GM23338 (cell line): ENCODE measurements at regions not wholly inside any gene's neighbourhood (a gene's known extent, or its start where the extent isn't known, plus 50 kb on each side); places are given as distances from the start of the nearest gene placed in this dataset.
"Not testable (repeated sequence)": the region's sequence is repeated elsewhere in the genome, so short reads cannot be mapped to it uniquely, and the experiment has no call there.

Experiments used
- CREB1 ChIP-seq: fragments of 250-450 bp; sonication (Bioruptor Pico); IDR thresholded peaks from 2 replicates; pipeline ENCODE4 v1.5.0; 2020; ENCODE audit warnings: low read depth, mild to moderate bottlenecking, moderate library complexity
- EZH2 ChIP-seq: fragments of 200-600 bp; sonication (generic); IDR thresholded peaks from one replicate; pipeline ENCODE4 v1.8.0; 2017; ENCODE audit warnings: antibody characterized with exemption, mild to moderate bottlenecking, low read depth; ENCODE audit not compliant: unreplicated experiment
- EZH2phosphoT487 ChIP-seq: fragments of 200-600 bp; sonication (generic); IDR thresholded peaks from one replicate; pipeline ENCODE4 v1.8.1; 2018; ENCODE audit warnings: antibody characterized with exemption; ENCODE audit not compliant: unreplicated experiment
- JUNB ChIP-seq: IDR thresholded peaks from one replicate; pipeline ENCODE4 v1.6.1; 2016; ENCODE audit warnings: antibody characterized with exemption; ENCODE audit not compliant: unreplicated experiment
- POLR2AphosphoS5 ChIP-seq: IDR thresholded peaks from 2 replicates; pipeline ENCODE4 v1.6.1; 2016; ENCODE audit warnings: antibody characterized with exemption, low read depth
- STAT1 ChIP-seq: IDR thresholded peaks from one replicate; pipeline ENCODE4 v1.6.1; 2016; ENCODE audit warnings: antibody characterized with exemption; ENCODE audit not compliant: unreplicated experiment
- ZNF114 ChIP-seq: fragments of 250-450 bp; sonication (Bioruptor Pico); IDR thresholded peaks from 2 replicates; pipeline ENCODE4 v1.5.0; 2020; ENCODE audit warnings: mild to moderate bottlenecking, moderate library complexity
- TF ChIP-seq, protein P1 (sequence below), 2 experiments: fragments of 200-600 bp in 1 of 2; sonication (generic) in 1 of 2; conservative IDR thresholded peaks; 2 replicates each; pipeline versions ENCODE4 v1.5.1 to v1.6.1; 2016 to 2017; ENCODE audit warnings: antibody characterized with exemption in 2 of 2, low read depth in 2 of 2, mild to moderate bottlenecking in 2 of 2, moderate library complexity in 1 of 2
- TF ChIP-seq, protein P2 (sequence below): IDR thresholded peaks from one replicate; pipeline ENCODE4 v1.6.1; 2018; ENCODE audit warnings: antibody characterized with exemption; ENCODE audit not compliant: unreplicated experiment
- TF ChIP-seq, protein P3 (sequence below): IDR thresholded peaks from 2 replicates; pipeline ENCODE4 v1.6.1; 2016; ENCODE audit warnings: antibody characterized with exemption

GRCh38 chr3:178141305-178141684 is 394.9 kb upstream of the KCNMB2 start:
- TF ChIP-seq, protein P1, sequence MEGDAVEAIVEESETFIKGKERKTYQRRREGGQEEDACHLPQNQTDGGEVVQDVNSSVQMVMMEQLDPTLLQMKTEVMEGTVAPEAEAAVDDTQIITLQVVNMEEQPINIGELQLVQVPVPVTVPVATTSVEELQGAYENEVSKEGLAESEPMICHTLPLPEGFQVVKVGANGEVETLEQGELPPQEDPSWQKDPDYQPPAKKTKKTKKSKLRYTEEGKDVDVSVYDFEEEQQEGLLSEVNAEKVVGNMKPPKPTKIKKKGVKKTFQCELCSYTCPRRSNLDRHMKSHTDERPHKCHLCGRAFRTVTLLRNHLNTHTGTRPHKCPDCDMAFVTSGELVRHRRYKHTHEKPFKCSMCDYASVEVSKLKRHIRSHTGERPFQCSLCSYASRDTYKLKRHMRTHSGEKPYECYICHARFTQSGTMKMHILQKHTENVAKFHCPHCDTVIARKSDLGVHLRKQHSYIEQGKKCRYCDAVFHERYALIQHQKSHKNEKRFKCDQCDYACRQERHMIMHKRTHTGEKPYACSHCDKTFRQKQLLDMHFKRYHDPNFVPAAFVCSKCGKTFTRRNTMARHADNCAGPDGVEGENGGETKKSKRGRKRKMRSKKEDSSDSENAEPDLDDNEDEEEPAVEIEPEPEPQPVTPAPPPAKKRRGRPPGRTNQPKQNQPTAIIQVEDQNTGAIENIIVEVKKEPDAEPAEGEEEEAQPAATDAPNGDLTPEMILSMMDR (conservative IDR thresholded peaks at IDR 0.05; ENCODE audit: low read depth in 2 of 2) = not testable (repeated sequence)
- not testable (repeated sequence) for TF ChIP-seq POLR2AphosphoS5, EZH2, CREB1, STAT1, JUNB, EZH2phosphoT487, ZNF114
- TF ChIP-seq, protein P2, sequence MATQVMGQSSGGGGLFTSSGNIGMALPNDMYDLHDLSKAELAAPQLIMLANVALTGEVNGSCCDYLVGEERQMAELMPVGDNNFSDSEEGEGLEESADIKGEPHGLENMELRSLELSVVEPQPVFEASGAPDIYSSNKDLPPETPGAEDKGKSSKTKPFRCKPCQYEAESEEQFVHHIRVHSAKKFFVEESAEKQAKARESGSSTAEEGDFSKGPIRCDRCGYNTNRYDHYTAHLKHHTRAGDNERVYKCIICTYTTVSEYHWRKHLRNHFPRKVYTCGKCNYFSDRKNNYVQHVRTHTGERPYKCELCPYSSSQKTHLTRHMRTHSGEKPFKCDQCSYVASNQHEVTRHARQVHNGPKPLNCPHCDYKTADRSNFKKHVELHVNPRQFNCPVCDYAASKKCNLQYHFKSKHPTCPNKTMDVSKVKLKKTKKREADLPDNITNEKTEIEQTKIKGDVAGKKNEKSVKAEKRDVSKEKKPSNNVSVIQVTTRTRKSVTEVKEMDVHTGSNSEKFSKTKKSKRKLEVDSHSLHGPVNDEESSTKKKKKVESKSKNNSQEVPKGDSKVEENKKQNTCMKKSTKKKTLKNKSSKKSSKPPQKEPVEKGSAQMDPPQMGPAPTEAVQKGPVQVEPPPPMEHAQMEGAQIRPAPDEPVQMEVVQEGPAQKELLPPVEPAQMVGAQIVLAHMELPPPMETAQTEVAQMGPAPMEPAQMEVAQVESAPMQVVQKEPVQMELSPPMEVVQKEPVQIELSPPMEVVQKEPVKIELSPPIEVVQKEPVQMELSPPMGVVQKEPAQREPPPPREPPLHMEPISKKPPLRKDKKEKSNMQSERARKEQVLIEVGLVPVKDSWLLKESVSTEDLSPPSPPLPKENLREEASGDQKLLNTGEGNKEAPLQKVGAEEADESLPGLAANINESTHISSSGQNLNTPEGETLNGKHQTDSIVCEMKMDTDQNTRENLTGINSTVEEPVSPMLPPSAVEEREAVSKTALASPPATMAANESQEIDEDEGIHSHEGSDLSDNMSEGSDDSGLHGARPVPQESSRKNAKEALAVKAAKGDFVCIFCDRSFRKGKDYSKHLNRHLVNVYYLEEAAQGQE = not testable (repeated sequence)
- TF ChIP-seq, protein P3, sequence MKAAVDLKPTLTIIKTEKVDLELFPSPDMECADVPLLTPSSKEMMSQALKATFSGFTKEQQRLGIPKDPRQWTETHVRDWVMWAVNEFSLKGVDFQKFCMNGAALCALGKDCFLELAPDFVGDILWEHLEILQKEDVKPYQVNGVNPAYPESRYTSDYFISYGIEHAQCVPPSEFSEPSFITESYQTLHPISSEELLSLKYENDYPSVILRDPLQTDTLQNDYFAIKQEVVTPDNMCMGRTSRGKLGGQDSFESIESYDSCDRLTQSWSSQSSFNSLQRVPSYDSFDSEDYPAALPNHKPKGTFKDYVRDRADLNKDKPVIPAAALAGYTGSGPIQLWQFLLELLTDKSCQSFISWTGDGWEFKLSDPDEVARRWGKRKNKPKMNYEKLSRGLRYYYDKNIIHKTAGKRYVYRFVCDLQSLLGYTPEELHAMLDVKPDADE = not testable (repeated sequence)
